GM12864 (cell line): ENCODE measurements at regions not wholly inside any gene's neighbourhood (a gene's known extent, or its start where the extent isn't known, plus 50 kb on each side); places are given as distances from the start of the nearest gene placed in this dataset.

Experiments used
- DNase-seq: peaks from one replicate; pipeline ENCODE4 v3.0.0-alpha.2; 2011; ENCODE audit warnings: low read depth
- H3K4me3 ChIP-seq: 2 replicates; pipeline ENCODE4 v1.5.1; 2011; ENCODE audit warnings: mild to moderate bottlenecking, low read depth, low read length, control low read depth
- TF ChIP-seq, protein P1 (sequence below): IDR thresholded peaks from 2 replicates; pipeline ENCODE4 v1.5.1; 2011; ENCODE audit warnings: low read depth, mild to moderate bottlenecking, moderate library complexity, low read length, control low read depth, inconsistent platforms; ENCODE audit errors: missing control alignments

DNA sequence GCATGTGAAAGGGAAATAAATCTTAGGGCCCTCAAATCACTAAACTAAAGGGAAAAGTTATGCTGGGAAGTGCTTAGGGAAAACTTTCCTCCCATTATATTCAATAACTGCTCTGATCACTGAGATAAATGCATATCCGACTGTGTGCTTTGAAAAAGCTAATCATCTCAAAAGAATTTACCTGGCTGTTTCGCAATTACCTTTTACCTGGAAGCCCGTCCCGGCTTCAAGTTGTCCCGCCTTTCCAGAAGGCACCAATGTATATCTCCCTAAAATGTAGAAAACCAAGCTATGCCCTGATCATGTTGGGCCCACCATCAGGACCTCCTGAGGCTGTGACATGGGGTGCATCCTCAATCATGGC, 394.6 kb upstream of the HSFY2 start:
- TF ChIP-seq, protein P1, sequence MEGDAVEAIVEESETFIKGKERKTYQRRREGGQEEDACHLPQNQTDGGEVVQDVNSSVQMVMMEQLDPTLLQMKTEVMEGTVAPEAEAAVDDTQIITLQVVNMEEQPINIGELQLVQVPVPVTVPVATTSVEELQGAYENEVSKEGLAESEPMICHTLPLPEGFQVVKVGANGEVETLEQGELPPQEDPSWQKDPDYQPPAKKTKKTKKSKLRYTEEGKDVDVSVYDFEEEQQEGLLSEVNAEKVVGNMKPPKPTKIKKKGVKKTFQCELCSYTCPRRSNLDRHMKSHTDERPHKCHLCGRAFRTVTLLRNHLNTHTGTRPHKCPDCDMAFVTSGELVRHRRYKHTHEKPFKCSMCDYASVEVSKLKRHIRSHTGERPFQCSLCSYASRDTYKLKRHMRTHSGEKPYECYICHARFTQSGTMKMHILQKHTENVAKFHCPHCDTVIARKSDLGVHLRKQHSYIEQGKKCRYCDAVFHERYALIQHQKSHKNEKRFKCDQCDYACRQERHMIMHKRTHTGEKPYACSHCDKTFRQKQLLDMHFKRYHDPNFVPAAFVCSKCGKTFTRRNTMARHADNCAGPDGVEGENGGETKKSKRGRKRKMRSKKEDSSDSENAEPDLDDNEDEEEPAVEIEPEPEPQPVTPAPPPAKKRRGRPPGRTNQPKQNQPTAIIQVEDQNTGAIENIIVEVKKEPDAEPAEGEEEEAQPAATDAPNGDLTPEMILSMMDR: no peak
- no peak for DNase-seq
- H3K4me3 ChIP-seq: no peak overlapping the region

DNA sequence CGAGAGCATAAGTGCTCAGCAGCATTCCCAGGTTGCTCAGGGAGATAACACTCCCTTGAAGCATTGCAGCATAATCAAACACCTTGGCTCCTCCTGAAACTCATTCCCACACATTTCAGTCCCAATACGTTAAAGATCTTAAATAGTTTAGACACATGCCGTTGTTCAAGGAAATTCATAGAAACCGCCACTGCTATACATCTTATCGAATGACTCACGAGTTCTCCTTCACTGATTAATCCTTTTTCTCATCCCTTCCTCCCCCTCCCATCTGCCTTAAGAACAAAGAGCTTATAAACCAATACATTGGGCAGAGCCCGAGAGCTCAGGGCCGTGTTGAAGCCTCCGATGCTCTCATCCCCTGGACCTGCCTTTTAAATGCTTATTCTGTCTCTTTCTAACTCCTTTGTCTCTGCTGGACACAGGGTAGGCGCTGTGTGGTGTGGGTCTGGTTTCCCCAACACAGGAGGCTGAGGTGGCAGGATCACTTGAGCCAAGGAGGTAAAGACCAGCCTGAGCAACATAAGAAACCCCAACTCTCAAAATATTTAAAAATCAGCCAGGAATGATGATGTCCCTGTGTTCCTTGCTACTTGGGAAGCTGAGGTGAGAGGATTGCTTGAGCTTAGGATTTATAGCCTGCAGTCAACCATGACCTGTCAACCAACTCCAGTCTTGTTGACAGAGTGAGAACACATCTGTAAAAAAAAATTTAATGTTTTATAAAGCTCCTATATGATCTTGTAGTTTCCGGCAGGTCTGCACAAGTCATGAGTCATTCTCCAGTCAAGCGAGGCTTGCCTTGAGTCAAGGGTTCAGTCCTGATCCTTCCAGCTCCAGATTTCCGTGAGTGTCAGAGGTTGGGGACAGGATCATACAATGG, 394.0 kb upstream of the HSFY2 start:
- no peak for DNase-seq
- TF ChIP-seq, protein P1: no peak
- H3K4me3 ChIP-seq: no peak overlapping the region

DNA sequence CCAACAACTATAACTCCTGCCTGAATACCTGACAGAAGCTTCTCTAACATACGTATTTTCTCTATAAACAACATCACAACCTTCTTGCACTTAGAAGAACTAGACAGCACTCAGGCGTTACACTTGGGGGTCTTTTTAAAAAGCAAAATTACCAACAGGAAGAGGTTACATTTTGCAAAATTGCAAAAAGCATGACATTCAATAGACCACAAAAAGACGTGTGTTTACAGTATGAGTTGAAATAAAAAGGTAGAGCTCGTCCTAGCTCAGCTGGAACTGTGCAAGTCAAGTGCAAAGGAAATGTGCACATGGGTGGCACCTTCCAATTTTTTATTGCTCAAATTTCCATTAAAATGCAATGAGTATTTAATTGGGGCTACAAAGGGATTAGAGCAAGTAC, 375.2 kb upstream of the HSFY2 start:
- H3K4me3 ChIP-seq: no peak overlapping the region
- TF ChIP-seq, protein P1: no peak
- no peak for DNase-seq

DNA sequence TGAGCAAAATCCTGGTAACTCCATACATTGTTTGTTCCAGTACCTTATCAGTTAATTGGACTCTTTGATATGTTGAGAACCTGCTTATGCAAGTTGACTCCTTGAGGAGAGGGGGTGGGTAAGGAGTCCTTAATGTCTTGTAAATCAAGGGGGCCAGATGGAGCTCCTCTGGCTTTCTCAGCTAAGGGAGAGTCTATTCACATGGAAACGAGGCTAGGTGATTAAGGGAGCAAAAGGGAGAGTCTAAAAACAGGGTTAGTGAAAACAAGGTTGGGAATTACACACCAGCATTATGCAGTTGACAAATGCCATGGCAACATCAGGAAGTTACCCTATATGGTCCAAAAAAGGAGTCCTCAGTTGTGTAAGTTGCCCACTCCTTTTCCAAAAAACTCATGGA, 372.8 kb upstream of the HSFY2 start:
- no peak for DNase-seq
- TF ChIP-seq, protein P1: no peak
- no peak overlapping the region for H3K4me3 ChIP-seq

DNA sequence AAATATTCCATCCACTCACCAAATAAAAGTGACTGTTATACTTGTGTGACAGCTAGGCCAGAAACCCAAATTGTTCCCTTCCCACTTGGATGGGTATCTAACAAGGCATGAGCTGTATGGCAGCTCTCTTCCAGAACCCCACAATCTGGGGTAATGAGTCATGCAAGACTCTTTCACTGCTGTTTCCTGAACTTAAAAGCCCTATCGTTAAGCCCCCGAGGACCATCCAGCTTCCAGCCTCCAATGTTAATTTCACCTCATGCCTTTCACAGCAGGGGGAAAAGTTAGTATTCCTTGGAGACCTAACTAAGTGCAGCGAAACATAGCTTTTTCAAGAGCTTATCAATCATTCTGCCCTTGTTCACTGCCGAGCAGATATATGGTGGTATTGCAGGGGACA, 368.6 kb upstream of the HSFY2 start:
- no peak overlapping the region for H3K4me3 ChIP-seq
- no peak for DNase-seq
- TF ChIP-seq, protein P1: no peak

DNA sequence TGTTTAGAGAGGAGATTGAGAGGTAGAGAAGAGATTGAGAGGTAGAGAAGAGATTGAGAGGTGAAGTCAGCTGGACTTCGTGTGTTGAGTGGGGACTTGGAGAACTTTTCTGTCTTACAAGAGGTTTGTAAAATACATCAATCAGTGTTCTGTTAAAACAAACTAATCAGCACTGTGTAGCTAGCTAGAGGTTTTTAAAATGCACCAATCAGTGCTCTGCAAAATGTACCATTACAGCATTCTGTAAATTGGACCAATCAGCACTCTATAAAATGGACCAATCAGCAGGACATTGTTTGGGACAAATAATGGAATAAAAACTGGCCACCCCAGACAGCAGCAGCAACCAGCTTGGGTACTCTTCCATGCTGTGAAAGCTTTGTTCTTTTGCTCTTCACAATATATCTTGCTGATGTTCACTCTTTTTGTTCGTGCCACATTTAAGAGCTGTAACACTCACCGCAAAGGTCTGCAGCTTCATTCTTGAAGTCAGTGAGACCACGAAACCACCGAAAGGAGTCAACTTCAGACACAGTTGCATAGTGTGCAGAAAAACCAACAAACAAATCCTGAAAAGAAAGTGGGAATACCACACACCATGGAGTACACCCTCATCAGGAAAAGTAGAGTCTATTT, 366.9 kb upstream of the HSFY2 start:
- no peak overlapping the region for H3K4me3 ChIP-seq
- TF ChIP-seq, protein P1: no peak
- DNase-seq: no peak
